H9 (cell line): ENCODE measurements at regions not wholly inside any gene's neighbourhood (a gene's known extent, or its start where the extent isn't known, plus 50 kb on each side); places are given as distances from the start of the nearest gene placed in this dataset.

ENCODE experiments used
- DNase-seq: peaks from one replicate; pipeline ENCODE4 v3.0.0-alpha.2; 2017
- H2AFZ ChIP-seq: one replicate; pipeline ENCODE4 v1.6.1; 2013; ENCODE audit warnings: mild to moderate bottlenecking, low read length, control low read depth, moderate library complexity
- H2AK5ac ChIP-seq: 2 replicates; pipeline ENCODE4 v1.6.1; 2013; ENCODE audit warnings: low read length, control low read depth, mixed read lengths; ENCODE audit not compliant: insufficient read length
- H2BK120ac ChIP-seq: one replicate; pipeline ENCODE4 v1.6.1; 2013; ENCODE audit warnings: low read depth, mild to moderate bottlenecking, low read length, control low read depth, inconsistent platforms; ENCODE audit not compliant: poor library complexity, severe bottlenecking
- H2BK12ac ChIP-seq: 2 replicates; pipeline ENCODE4 v1.6.1; 2013; ENCODE audit warnings: low read length, control low read depth, mixed read lengths, low read depth; ENCODE audit not compliant: insufficient read length
- H2BK15ac ChIP-seq: 2 replicates; pipeline ENCODE4 v1.6.1; 2013; ENCODE audit warnings: low read depth, low read length, control low read depth
- H2BK20ac ChIP-seq: one replicate; pipeline ENCODE4 v1.6.1; 2013; ENCODE audit warnings: low read depth, mild to moderate bottlenecking, low read length, control low read depth, inconsistent platforms; ENCODE audit not compliant: poor library complexity, severe bottlenecking
- H2BK5ac ChIP-seq: 2 replicates; pipeline ENCODE4 v1.6.1; 2013; ENCODE audit warnings: low read length, control low read depth, mixed read lengths; ENCODE audit not compliant: insufficient read length
- H3K14ac ChIP-seq: 2 replicates; pipeline ENCODE4 v1.6.1; 2013; ENCODE audit warnings: low read length, control low read depth; ENCODE audit not compliant: insufficient read depth
- H3K18ac ChIP-seq: 2 replicates; pipeline ENCODE4 v1.6.1; 2013; ENCODE audit warnings: low read depth, mild to moderate bottlenecking, mixed read lengths, low read length, control low read depth; ENCODE audit not compliant: insufficient read length
- H3K23ac ChIP-seq: 2 replicates; pipeline ENCODE4 v1.6.1; 2013; ENCODE audit warnings: low read length, control low read depth, mixed read lengths, low read depth; ENCODE audit not compliant: insufficient read length
- H3K23me2 ChIP-seq: 2 replicates; pipeline ENCODE4 v1.6.1; 2013; ENCODE audit warnings: low read depth, mild to moderate bottlenecking, mixed read lengths, low read length, control low read depth; ENCODE audit not compliant: insufficient read length, poor library complexity, severe bottlenecking
- H3K27ac ChIP-seq: 2 replicates; pipeline ENCODE4 v1.5.1; 2013; ENCODE audit warnings: low read length, control low read depth, mixed read lengths, low read depth; ENCODE audit not compliant: insufficient read length
- H3K27me3 ChIP-seq: 2 replicates; pipeline ENCODE4 v1.6.1; 2013; ENCODE audit warnings: low read length, control low read depth, inconsistent platforms; ENCODE audit not compliant: insufficient read depth
- H3K4ac ChIP-seq: 2 replicates; pipeline ENCODE4 v1.6.1; 2013; ENCODE audit warnings: low read depth, mild to moderate bottlenecking, control low read depth, inconsistent platforms, low read length, moderate library complexity
- H3K4me1 ChIP-seq: 2 replicates; pipeline ENCODE4 v1.6.1; 2013; ENCODE audit warnings: low read length, control low read depth, inconsistent platforms; ENCODE audit not compliant: insufficient read depth
- H3K4me2 ChIP-seq: 2 replicates; pipeline ENCODE4 v1.6.1; 2013; ENCODE audit warnings: low read length, control low read depth, mixed read lengths; ENCODE audit not compliant: insufficient read length, insufficient read depth
- H3K56ac ChIP-seq: 2 replicates; pipeline ENCODE4 v1.6.1; 2013; ENCODE audit warnings: low read depth, mild to moderate bottlenecking, mixed read lengths, low read length, control low read depth; ENCODE audit not compliant: insufficient read length
- H3K79me1 ChIP-seq: 2 replicates; pipeline ENCODE4 v1.6.1; 2013; ENCODE audit warnings: low read depth, mild to moderate bottlenecking, moderate library complexity, low read length, control low read depth, inconsistent platforms; ENCODE audit not compliant: insufficient read depth, poor library complexity, severe bottlenecking
- H3K79me2 ChIP-seq: 2 replicates; pipeline ENCODE4 v1.6.1; 2013; ENCODE audit warnings: low read length, control low read depth, inconsistent platforms; ENCODE audit not compliant: insufficient read depth
- H3K9ac ChIP-seq: 2 replicates; pipeline ENCODE4 v1.6.1; 2013; ENCODE audit warnings: low read length, control low read depth, mixed read lengths; ENCODE audit not compliant: insufficient read length; ENCODE audit errors: extremely low read depth
- H3K9me3 ChIP-seq: one replicate; pipeline ENCODE4 v1.6.1; 2013; ENCODE audit warnings: low read depth, low read length, inconsistent platforms; ENCODE audit not compliant: control insufficient read depth
- H3T11ph ChIP-seq: one replicate; pipeline ENCODE4 v1.6.1; 2013; ENCODE audit warnings: mild to moderate bottlenecking, low read length, control low read depth, inconsistent platforms
- H4K20me1 ChIP-seq: one replicate; pipeline ENCODE4 v1.6.1; 2013; ENCODE audit not compliant: control insufficient read depth, insufficient read length, insufficient read depth
- H4K5ac ChIP-seq: 2 replicates; pipeline ENCODE4 v1.6.1; 2013; ENCODE audit warnings: low read depth, mild to moderate bottlenecking, mixed read lengths, low read length, control low read depth; ENCODE audit not compliant: insufficient read length
- H4K8ac ChIP-seq: replicated peaks from 2 replicates; pipeline ENCODE4 v1.6.1; 2013; ENCODE audit warnings: low read length, control low read depth, mixed read lengths, low read depth; ENCODE audit not compliant: insufficient read length
- H4K91ac ChIP-seq: 2 replicates; pipeline ENCODE4 v1.6.1; 2013; ENCODE audit warnings: low read depth, mild to moderate bottlenecking, moderate library complexity, mixed read lengths, low read length, control low read depth; ENCODE audit not compliant: insufficient read length
- H3K27ac Mint-ChIP-seq, 3 experiments: 2 replicates in 2 of 3; 3 replicates in 1 of 3; pipeline ENCODE4 v1.8.0; 2020 to 2021; ENCODE audit warnings: mixed read lengths in 3 of 3, mild to moderate bottlenecking in 1 of 3, moderate library complexity in 1 of 3
- H3K27me3 Mint-ChIP-seq: 2 replicates; pipeline ENCODE4 v1.8.0; 2021; ENCODE audit warnings: low read depth, mild to moderate bottlenecking, moderate library complexity, mixed read lengths
- H3K36me3 Mint-ChIP-seq, 3 experiments: 2 replicates in 2 of 3; 3 replicates in 1 of 3; pipeline ENCODE4 v1.8.0; 2020 to 2021; ENCODE audit warnings: low read depth in 3 of 3, mixed read lengths in 3 of 3; ENCODE audit not compliant: insufficient read depth in 1 of 3
- H3K4me1 Mint-ChIP-seq, 2 experiments: 2 replicates each; pipeline ENCODE4 v1.8.0; 2020; ENCODE audit warnings: mixed read lengths in 2 of 2
- H3K4me3 Mint-ChIP-seq, 2 experiments: 2 replicates in 1 of 2; 3 replicates in 1 of 2; pipeline ENCODE4 v1.8.0; 2020 to 2021; ENCODE audit warnings: mild to moderate bottlenecking in 2 of 2, mixed read lengths in 2 of 2, moderate library complexity in 1 of 2
- H3K9me3 Mint-ChIP-seq, 2 experiments: 2 replicates in 1 of 2; 3 replicates in 1 of 2; pipeline ENCODE4 v1.8.0; 2020; ENCODE audit warnings: mild to moderate bottlenecking in 2 of 2, mixed read lengths in 2 of 2, moderate library complexity in 1 of 2
- CTCF ChIP-seq: fragments of 200-600 bp; sonication (generic); conservative IDR thresholded peaks from 3 replicates; pipeline ENCODE4 v1.8.0; 2021; ENCODE audit warnings: antibody characterized with exemption, mild to moderate bottlenecking
- WGBS: extraction: QIAGEN DNeasy Blood & Tissue Kit; methylation state at CpG from one replicate; pipeline ENCODE4 v1.1.7; 2013; ENCODE audit warnings: missing lambda C conversion rate, low lambda C conversion rate, mixed read lengths; ENCODE audit not compliant: insufficient read length; ENCODE audit errors: extremely low coverage; 5-methylcytosine and 5-hydroxymethylcytosine counted together

- no peak overlapping the region for H3K27ac Mint-ChIP-seq
- TF ChIP-seq CTCF: no peak
- H3K27ac ChIP-seq: no peak overlapping the region
- H3K4me2 ChIP-seq: no peak overlapping the region
- no peak overlapping the region for H3K4me3 Mint-ChIP-seq
- no peak overlapping the region for H2BK12ac ChIP-seq
- no peaks in the 10 kb centered on the region for H3K79me2 ChIP-seq
- DNase-seq: no peak
- H3K4me1 Mint-ChIP-seq: peaks cover 8 to 10% of the 10 kb centered on the region in 2 experiments
- no peak overlapping the region for H3K56ac ChIP-seq
- H4K5ac ChIP-seq: no peak overlapping the region
- H3T11ph ChIP-seq: no peak overlapping the region
- whole genome bisulfite sequencing: no CpG with 5 or more reads among the region's 1 CpG
- no peak overlapping the region for H2BK5ac ChIP-seq
- H2BK120ac ChIP-seq: no peak overlapping the region
- H2BK20ac ChIP-seq: no peak overlapping the region
- no peaks in the 10 kb centered on the region for H3K23me2 ChIP-seq
- no peak overlapping the region for H3K14ac ChIP-seq
- H3K23ac ChIP-seq: no peak overlapping the region
- H3K27me3 ChIP-seq: peaks cover 9% of the 10 kb centered on the region
- H3K4me1 ChIP-seq: no peaks in the 10 kb centered on the region
- H4K8ac ChIP-seq: no peak overlapping the region
- H3K9me3 ChIP-seq: no peaks in the 10 kb centered on the region
- H3K79me1 ChIP-seq: no peaks in the 10 kb centered on the region
- no peak overlapping the region for H2BK15ac ChIP-seq
- no peaks in the 10 kb centered on the region for H4K20me1 ChIP-seq
- H2AK5ac ChIP-seq: no peak overlapping the region
- H3K36me3 Mint-ChIP-seq: no peaks in the 10 kb centered on the region
- peaks cover 28% of the 10 kb centered on the region for H3K27me3 Mint-ChIP-seq
- H3K9ac ChIP-seq: no peak overlapping the region
- no peak overlapping the region for H4K91ac ChIP-seq
- H3K9me3 Mint-ChIP-seq: no peaks in the 10 kb centered on the region
- no peak overlapping the region for H3K18ac ChIP-seq
- H2AFZ ChIP-seq: no peak overlapping the region
- H3K4ac ChIP-seq: no peak overlapping the region
These were observed 311.8 kb upstream of the ARRDC4 start for GRCh38 chr15:97648728-97649127.
